ENCODE measurements at regions not wholly inside any gene's neighbourhood (a gene's known extent, or its start where the extent isn't known, plus 50 kb on each side); places are given as distances from the start of the nearest gene placed in this dataset.

GRCh38 chr2:198782734-198783133 is 675.0 kb downstream of the SATB2 start:
- no peak for DNase-seq

GRCh38 chr2:198776616-198777406 is 680.9 kb downstream of the SATB2 start:
- no peak for DNase-seq

GRCh38 chr2:198775737-198776136 is 682.0 kb downstream of the SATB2 start:
- no peak for DNase-seq

GRCh38 chr2:198774576-198774975 is 683.2 kb downstream of the SATB2 start:
- DNase-seq: no peak

- DNase-seq: no peak
Measured at GRCh38 chr2:198767694-198768093, 690.0 kb downstream of the SATB2 start.

- DNase-seq: no peak
Measured at GRCh38 chr2:198763793-198764192, 693.9 kb downstream of the SATB2 start.

GRCh38 chr2:198762441-198762840 is 695.3 kb downstream of the SATB2 start:
- DNase-seq: no peak

GRCh38 chr2:198757069-198757468 is 700.7 kb downstream of the SATB2 start:
- DNase-seq: no peak

- no peak for DNase-seq
Measured at GRCh38 chr2:198756166-198756565, 701.6 kb downstream of the SATB2 start.

- no peak for DNase-seq
Measured at GRCh38 chr2:198753101-198753500, 704.6 kb downstream of the SATB2 start.

- no peak for DNase-seq
Measured at GRCh38 chr2:198749364-198749763, 708.4 kb downstream of the SATB2 start.

- no peak for DNase-seq
Measured at GRCh38 chr2:198731842-198732399, 725.8 kb downstream of the SATB2 start.

- DNase-seq: no peak
Measured at GRCh38 chr2:198720266-198720665, 737.5 kb downstream of the SATB2 start.

GRCh38 chr2:198717451-198717850 is 740.3 kb downstream of the SATB2 start:
- DNase-seq: no peak

- DNase-seq: no peak
Measured at GRCh38 chr2:198715302-198715835, 742.4 kb downstream of the SATB2 start.

- DNase-seq: no peak
Measured at GRCh38 chr2:198712485-198712884, 745.3 kb downstream of the SATB2 start.

GRCh38 chr2:198711484-198711883 is 746.3 kb downstream of the SATB2 start:
- no peak for DNase-seq

- no peak for DNase-seq
Measured at GRCh38 chr2:198710562-198710961, 747.2 kb downstream of the SATB2 start.

GRCh38 chr2:198706476-198707082 is 751.2 kb downstream of the SATB2 start:
- no peak for DNase-seq

- no peak for DNase-seq
Measured at GRCh38 chr2:198703281-198703680, 754.5 kb downstream of the SATB2 start.

- DNase-seq: no peak
Measured at GRCh38 chr2:198702796-198703195, 754.9 kb downstream of the SATB2 start.

GRCh38 chr2:198701481-198701880 is 756.3 kb downstream of the SATB2 start:
- no peak for DNase-seq

GRCh38 chr2:198700319-198700718 is 757.4 kb downstream of the SATB2 start:
- no peak for DNase-seq

GRCh38 chr2:198698230-198698629 is 759.5 kb downstream of the SATB2 start:
- no peak for DNase-seq

Data from activated CD4-positive, alpha-beta T cell treated with anti-CD3 and anti-CD28 coated beads for 48 hours (primary cell).